HEK293 (cell line): ENCODE measurements at regions not wholly inside any gene's neighbourhood (a gene's known extent, or its start where the extent isn't known, plus 50 kb on each side); places are given as distances from the start of the nearest gene placed in this dataset.

Source experiments
- CTCF ChIA-PET: fragments of 350-600 bp; formaldehyde crosslinking; extraction: SDS; loops from one replicate; lab custom pipeline; 2021; ENCODE audit warnings: antibody characterized with exemption; lab: Yijun Ruan, JAX
- POLR2A ChIA-PET: fragments of 300-600 bp; formaldehyde crosslinking; extraction: SDS; loops from one replicate; lab custom pipeline; 2020; ENCODE audit warnings: antibody characterized with exemption, inconsistent platforms; lab: Yijun Ruan, JAX
- H3K27ac ChIP-seq: fragments of 200-500 bp; sonication (Bioruptor generic); 2 replicates; pipeline ENCODE4 v1.5.1; 2014; ENCODE audit warnings: low read depth, low read length, control low read depth, inconsistent platforms; ENCODE audit errors: extremely low read depth
- H3K36me3 ChIP-seq, 2 experiments: fragments of 200-500 bp in 1 of 2; sonication (Bioruptor generic) in 1 of 2; 1 replicate in 1 of 2; 2 replicates in 1 of 2; pipeline ENCODE4 v1.5.1; 2014 to 2017; ENCODE audit warnings: inconsistent platforms in 2 of 2, low read length in 2 of 2; ENCODE audit not compliant: control insufficient read depth in 2 of 2, insufficient read depth in 1 of 2
- H3K4me1 ChIP-seq: fragments of 200-500 bp; sonication (Bioruptor generic); 2 replicates; pipeline ENCODE4 v1.5.1; 2014; ENCODE audit warnings: mild to moderate bottlenecking, low read length, inconsistent platforms; ENCODE audit not compliant: control insufficient read depth, insufficient read depth
- H3K4me3 ChIP-seq: 2 replicates; pipeline ENCODE4 v1.5.1; 2011; ENCODE audit warnings: low read depth, mild to moderate bottlenecking, control low read depth, low read length, moderate library complexity
- H3K9me3 ChIP-seq: fragments of 200-500 bp; sonication (Bioruptor generic); 2 replicates; pipeline ENCODE4 v1.5.1; 2014; ENCODE audit warnings: low read depth, low read length, inconsistent platforms; ENCODE audit not compliant: control insufficient read depth, insufficient read depth
- SALL2 ChIP-seq: fragments of 450-650 bp; formaldehyde crosslinking; IDR thresholded peaks from 2 replicates; pipeline ENCODE4 v1.5.0; 2017; ENCODE audit warnings: missing biosample characterization, mild to moderate bottlenecking, missing genetic modification characterization, borderline replicate concordance
- SP3 ChIP-seq: fragments of 450-650 bp; formaldehyde crosslinking; IDR thresholded peaks from 2 replicates; pipeline ENCODE4 v1.5.1; 2016; ENCODE audit warnings: missing biosample characterization, missing genetic modification characterization
- ZIC2 ChIP-seq: fragments of 450-650 bp; formaldehyde crosslinking; IDR thresholded peaks from 2 replicates; pipeline ENCODE4 v1.5.1; 2016; ENCODE audit warnings: missing biosample characterization, missing genetic modification characterization
- ZNF133 ChIP-seq: fragments of 450-650 bp; formaldehyde crosslinking; IDR thresholded peaks from 2 replicates; pipeline ENCODE4 v1.5.1; 2016; ENCODE audit warnings: missing biosample characterization, missing genetic modification characterization
- ZNF221 ChIP-seq: fragments of 450-650 bp; formaldehyde crosslinking; IDR thresholded peaks from 2 replicates; pipeline ENCODE4 v1.5.1; 2017; ENCODE audit warnings: missing biosample characterization, missing genetic modification characterization, borderline replicate concordance
- ZNF292 ChIP-seq: fragments of 450-650 bp; formaldehyde crosslinking; IDR thresholded peaks from 2 replicates; pipeline ENCODE4 v1.5.1; 2016; ENCODE audit warnings: low read depth, missing biosample characterization, missing genetic modification characterization, borderline replicate concordance
- ZNF302 ChIP-seq: fragments of 450-650 bp; formaldehyde crosslinking; IDR thresholded peaks from 2 replicates; pipeline ENCODE4 v1.5.1; 2016; ENCODE audit warnings: missing biosample characterization, missing genetic modification characterization, low read depth
- ZNF350 ChIP-seq: fragments of 450-650 bp; formaldehyde crosslinking; IDR thresholded peaks from 2 replicates; pipeline ENCODE4 v1.5.0; 2017; ENCODE audit warnings: missing biosample characterization, mild to moderate bottlenecking, missing genetic modification characterization
- ZNF433 ChIP-seq: fragments of 450-650 bp; formaldehyde crosslinking; IDR thresholded peaks from 2 replicates; pipeline ENCODE4 v1.5.1; 2016; ENCODE audit warnings: missing biosample characterization, missing genetic modification characterization, low read depth
- ZNF48 ChIP-seq: fragments of 450-650 bp; formaldehyde crosslinking; IDR thresholded peaks from 2 replicates; pipeline ENCODE4 v1.5.1; 2016; ENCODE audit warnings: missing biosample characterization, missing genetic modification characterization
- ZNF658 ChIP-seq: fragments of 450-650 bp; formaldehyde crosslinking; IDR thresholded peaks from 2 replicates; pipeline ENCODE4; 2016; ENCODE audit warnings: missing biosample characterization, missing genetic modification characterization
- ZNF677 ChIP-seq: fragments of 450-650 bp; IDR thresholded peaks from 2 replicates; pipeline ENCODE4 v1.5.0; 2018; ENCODE audit warnings: missing biosample characterization, mild to moderate bottlenecking, missing genetic modification characterization, moderate library complexity
- ZNF76 ChIP-seq: fragments of 450-650 bp; formaldehyde crosslinking; IDR thresholded peaks from 2 replicates; pipeline ENCODE4; 2016; ENCODE audit warnings: low read depth, missing biosample characterization, missing genetic modification characterization, borderline replicate concordance
- ZSCAN5A ChIP-seq: fragments of 450-650 bp; formaldehyde crosslinking; IDR thresholded peaks from 2 replicates; pipeline ENCODE4 v1.5.1; 2016; ENCODE audit warnings: missing biosample characterization, missing genetic modification characterization
- TF ChIP-seq, protein P1 (sequence below): fragments of 450-650 bp; formaldehyde crosslinking; IDR thresholded peaks from 2 replicates; pipeline ENCODE4 v1.5.1; 2016; ENCODE audit warnings: missing biosample characterization, missing genetic modification characterization
- TF ChIP-seq, protein P2 (sequence below): fragments of 450-650 bp; formaldehyde crosslinking; IDR thresholded peaks from 2 replicates; pipeline ENCODE4 v1.5.1; 2016; ENCODE audit warnings: missing biosample characterization, missing genetic modification characterization
- TF ChIP-seq, protein P3 (sequence below): fragments of 450-650 bp; formaldehyde crosslinking; IDR thresholded peaks from 2 replicates; pipeline ENCODE4 v1.5.1; 2016; ENCODE audit warnings: missing biosample characterization, missing genetic modification characterization
- TF ChIP-seq, protein P4 (sequence below): fragments of 450-650 bp; IDR thresholded peaks from 2 replicates; pipeline ENCODE4 v1.5.1; 2018; ENCODE audit warnings: missing biosample characterization, mild to moderate bottlenecking, missing genetic modification characterization

GRCh38 chr2:217482056-217482710 is 520.6 kb downstream of the TNS1 start:
- no peaks in the 10 kb centered on the region for H3K4me1 ChIP-seq
- no peak overlapping the region for H3K4me3 ChIP-seq
- H3K27ac ChIP-seq = no peak overlapping the region
- ChIA-PET CTCF (interaction anchor here (0.6 kb wide), 1 partner anchor 13 kb away, joined by 4 read pairs; no protein-coding TSS in a partner anchor), POLR2A (no interaction called here)
- TF ChIP-seq, protein P1, sequence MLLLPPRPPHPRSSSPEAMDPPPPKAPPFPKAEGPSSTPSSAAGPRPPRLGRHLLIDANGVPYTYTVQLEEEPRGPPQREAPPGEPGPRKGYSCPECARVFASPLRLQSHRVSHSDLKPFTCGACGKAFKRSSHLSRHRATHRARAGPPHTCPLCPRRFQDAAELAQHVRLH (tag by site-specific recombination) = no peak
- TF ChIP-seq, protein P2, sequence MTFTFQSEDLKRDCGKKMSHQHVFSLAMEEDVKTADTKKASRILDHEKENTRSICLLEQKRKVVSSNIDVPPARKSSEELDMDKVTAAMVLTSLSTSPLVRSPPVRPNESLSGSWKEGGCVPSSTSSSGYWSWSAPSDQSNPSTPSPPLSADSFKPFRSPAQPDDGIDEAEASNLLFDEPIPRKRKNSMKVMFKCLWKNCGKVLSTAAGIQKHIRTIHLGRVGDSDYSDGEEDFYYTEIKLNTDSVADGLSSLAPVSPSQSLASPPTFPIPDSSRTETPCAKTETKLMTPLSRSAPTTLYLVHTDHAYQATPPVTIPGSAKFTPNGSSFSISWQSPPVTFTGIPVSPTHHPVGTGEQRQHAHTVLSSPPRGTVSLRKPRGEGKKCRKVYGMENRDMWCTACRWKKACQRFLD (tag by site-specific recombination) = no peak
- TF ChIP-seq, protein P3, sequence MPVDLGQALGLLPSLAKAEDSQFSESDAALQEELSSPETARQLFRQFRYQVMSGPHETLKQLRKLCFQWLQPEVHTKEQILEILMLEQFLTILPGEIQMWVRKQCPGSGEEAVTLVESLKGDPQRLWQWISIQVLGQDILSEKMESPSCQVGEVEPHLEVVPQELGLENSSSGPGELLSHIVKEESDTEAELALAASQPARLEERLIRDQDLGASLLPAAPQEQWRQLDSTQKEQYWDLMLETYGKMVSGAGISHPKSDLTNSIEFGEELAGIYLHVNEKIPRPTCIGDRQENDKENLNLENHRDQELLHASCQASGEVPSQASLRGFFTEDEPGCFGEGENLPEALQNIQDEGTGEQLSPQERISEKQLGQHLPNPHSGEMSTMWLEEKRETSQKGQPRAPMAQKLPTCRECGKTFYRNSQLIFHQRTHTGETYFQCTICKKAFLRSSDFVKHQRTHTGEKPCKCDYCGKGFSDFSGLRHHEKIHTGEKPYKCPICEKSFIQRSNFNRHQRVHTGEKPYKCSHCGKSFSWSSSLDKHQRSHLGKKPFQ (tag by site-specific recombination) = no peak
- no peak for TF ChIP-seq ZIC2 (tag by site-specific recombination)
- no peak for TF ChIP-seq ZNF133 (tag by site-specific recombination)
- no peak for TF ChIP-seq ZNF677 (tag by site-specific recombination)
- TF ChIP-seq, protein P4, sequence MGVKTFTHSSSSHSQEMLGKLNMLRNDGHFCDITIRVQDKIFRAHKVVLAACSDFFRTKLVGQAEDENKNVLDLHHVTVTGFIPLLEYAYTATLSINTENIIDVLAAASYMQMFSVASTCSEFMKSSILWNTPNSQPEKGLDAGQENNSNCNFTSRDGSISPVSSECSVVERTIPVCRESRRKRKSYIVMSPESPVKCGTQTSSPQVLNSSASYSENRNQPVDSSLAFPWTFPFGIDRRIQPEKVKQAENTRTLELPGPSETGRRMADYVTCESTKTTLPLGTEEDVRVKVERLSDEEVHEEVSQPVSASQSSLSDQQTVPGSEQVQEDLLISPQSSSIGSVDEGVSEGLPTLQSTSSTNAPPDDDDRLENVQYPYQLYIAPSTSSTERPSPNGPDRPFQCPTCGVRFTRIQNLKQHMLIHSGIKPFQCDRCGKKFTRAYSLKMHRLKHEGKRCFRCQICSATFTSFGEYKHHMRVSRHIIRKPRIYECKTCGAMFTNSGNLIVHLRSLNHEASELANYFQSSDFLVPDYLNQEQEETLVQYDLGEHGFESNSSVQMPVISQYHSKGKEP = no peak
- no peak for TF ChIP-seq ZNF48 (tag by site-specific recombination)
- TF ChIP-seq ZNF658 = no peak
- TF ChIP-seq ZSCAN5A (tag by site-specific recombination) = no peak
- TF ChIP-seq ZNF350 (tag by site-specific recombination) = no peak
- no peak for TF ChIP-seq SALL2 (tag by site-specific recombination)
- no peak for TF ChIP-seq ZNF221 (tag by site-specific recombination)
- no peaks in the 10 kb centered on the region for H3K9me3 ChIP-seq
- no peaks in the 10 kb centered on the region for H3K36me3 ChIP-seq

DNA sequence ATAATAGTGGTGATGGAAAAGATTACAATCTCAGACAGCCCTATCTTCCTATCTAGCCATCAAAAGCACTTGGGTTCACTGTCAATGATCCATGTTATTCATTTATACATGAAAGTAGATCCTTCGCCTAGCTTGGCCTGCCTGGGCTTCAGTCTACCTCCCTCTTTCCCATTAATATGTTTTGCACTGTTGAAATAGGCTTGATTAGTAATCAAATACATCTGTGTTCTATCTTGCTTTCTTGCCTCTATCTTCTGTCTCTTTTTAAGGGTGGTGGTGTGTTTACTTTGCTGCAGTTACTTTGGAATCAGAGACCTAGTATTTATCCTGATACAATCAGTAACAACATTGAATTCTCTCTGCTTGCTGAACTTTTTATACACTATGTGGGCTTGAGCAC is 521.2 kb downstream of the TNS1 start:
- Histone ChIP-seq H3K4me3 (no peak overlapping the region), H3K4me1 (no peaks in the 10 kb centered on the region), H3K9me3 (no peaks in the 10 kb centered on the region), H3K27ac (no peak overlapping the region), H3K36me3 (no peaks in the 10 kb centered on the region)
- POLR2A ChIA-PET = no interaction called here
- CTCF ChIA-PET = no interaction called here
- TF ChIP-seq ZNF302 (tag by site-specific recombination) (no peak), SP3 (tag by site-specific recombination) (no peak), ZNF76 (tag by site-specific recombination) (no peak), ZNF433 (tag by site-specific recombination) (no peak), ZNF292 (tag by site-specific recombination) (no peak)
